Activated CD4-positive, alpha-beta T cell treated with anti-CD3 and anti-CD28 coated beads for 36 hours (primary cell): ENCODE measurements at regions not wholly inside any gene's neighbourhood (a gene's known extent, or its start where the extent isn't known, plus 50 kb on each side); places are given as distances from the start of the nearest gene placed in this dataset.

Experiments used
- ATAC-seq: fragments of 200-7000 bp; cut with Tn5 transposase; one replicate; pipeline ENCODE4 v1.10.0; 2021; ENCODE audit warnings: mild to moderate bottlenecking, moderate library complexity
- CTCF ChIA-PET: fragments of 350-600 bp; sonication (Branson Sonifier 250); formaldehyde crosslinking; loops from one replicate; lab custom pipeline; 2021; ENCODE audit warnings: antibody characterized with exemption; lab: Charles Lee
- POLR2A ChIA-PET: fragments of 350-600 bp; sonication (Branson Sonifier 250); formaldehyde crosslinking; loops from one replicate; lab custom pipeline; 2021; ENCODE audit warnings: antibody characterized with exemption, inconsistent platforms; lab: Charles Lee
- DNase-seq: peaks from one replicate; pipeline ENCODE4 v3.0.0-alpha.2; 2020
- H3K27ac Mint-ChIP-seq: one replicate; pipeline ENCODE4 v1.8.0; 2021; ENCODE audit warnings: mixed read lengths
- H3K27me3 Mint-ChIP-seq: one replicate; pipeline ENCODE4 v1.8.0; 2021; ENCODE audit warnings: mixed read lengths
- H3K36me3 Mint-ChIP-seq: one replicate; pipeline ENCODE4 v1.8.0; 2021; ENCODE audit warnings: low read depth, mixed read lengths
- H3K4me1 Mint-ChIP-seq: one replicate; pipeline ENCODE4 v1.8.0; 2021; ENCODE audit warnings: mixed read lengths
- H3K4me3 Mint-ChIP-seq: one replicate; pipeline ENCODE4 v1.8.0; 2021; ENCODE audit warnings: mild to moderate bottlenecking, moderate library complexity, mixed read lengths
- H3K9me3 Mint-ChIP-seq: one replicate; pipeline ENCODE4 v1.8.0; 2021; ENCODE audit warnings: low read depth, mixed read lengths
- intact Hi-C, 2 experiments: fragments of 100-400 bp; cut with DNase I in 1 of 2; cut with micrococcal nuclease in 1 of 2; formaldehyde crosslinking; loops; one replicate each; pipeline versions ENCODE4 v1.14.2 to v1.15.1; 2022 to 2024; cut with DNase I, micrococcal nuclease

DNA sequence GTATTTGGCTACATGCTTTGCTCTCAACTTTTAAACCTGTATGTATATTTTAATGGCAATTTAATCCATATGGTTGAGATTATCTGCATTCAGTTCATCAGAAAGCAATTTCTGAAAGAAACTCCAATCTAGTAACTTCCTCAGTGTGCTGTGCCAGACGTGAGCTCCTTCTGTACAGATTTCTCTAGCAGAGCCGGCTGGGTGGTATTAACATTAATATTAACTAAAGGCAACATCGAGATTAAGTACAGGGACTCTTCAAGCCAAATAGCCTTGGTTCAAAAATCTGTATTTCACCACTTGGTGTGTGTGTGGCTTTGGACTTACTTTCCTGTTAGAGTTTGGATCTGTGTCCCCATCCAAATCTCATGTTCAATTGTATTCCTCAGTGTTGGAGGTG lies 55.5 kb upstream of the NUDT7 start:
- peaks cover 3% of the 10 kb centered on the region for H3K9me3 Mint-ChIP-seq
- no peaks in the 10 kb centered on the region for H3K36me3 Mint-ChIP-seq
- ChIA-PET POLR2A (no interaction called here), CTCF (interaction anchor here (0.5 to 0.8 kb wide), 3 partner anchors 8 to 371 kb away, joined by 3 read pairs; no protein-coding TSS in a partner anchor)
- no peak for ATAC-seq
- H3K4me1 Mint-ChIP-seq: no peaks in the 10 kb centered on the region
- no peak overlapping the region for H3K27ac Mint-ChIP-seq
- no peak overlapping the region for H3K4me3 Mint-ChIP-seq
- intact Hi-C loops: no loop called here
- peaks cover 19% of the 10 kb centered on the region for H3K27me3 Mint-ChIP-seq
- no peak for DNase-seq

DNA sequence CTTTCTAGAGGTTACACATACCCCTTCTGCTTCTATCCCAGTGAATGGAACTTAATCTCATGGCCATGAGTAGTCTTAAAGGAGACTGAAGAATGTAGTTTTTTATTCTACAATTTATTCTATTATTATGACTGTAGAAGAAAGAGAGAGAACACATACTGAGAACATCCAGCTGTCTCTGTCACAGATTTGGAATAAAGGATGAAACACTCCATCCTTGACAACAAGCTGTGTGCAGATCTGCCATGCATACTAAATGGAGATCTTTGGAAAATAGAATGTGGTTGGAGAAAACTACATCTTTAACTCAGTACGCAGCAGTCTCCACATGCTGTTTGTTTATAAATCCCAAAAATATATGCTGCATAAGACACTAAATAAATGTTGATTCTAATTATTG lies 54.1 kb upstream of the NUDT7 start:
- DNase-seq: no peak
- Mint-ChIP-seq H3K9me3 (no peaks in the 10 kb centered on the region), H3K27ac (no peak overlapping the region), H3K4me3 (no peak overlapping the region), H3K27me3 (peaks cover 18% of the 10 kb centered on the region), H3K36me3 (no peaks in the 10 kb centered on the region), H3K4me1 (no peaks in the 10 kb centered on the region)
- CTCF ChIA-PET: interaction anchor here (0.7 kb wide), 1 partner anchor 131 kb away, joined by 3 read pairs; no protein-coding TSS in a partner anchor
- no peak for ATAC-seq
- intact Hi-C loops: no loop called here
- POLR2A ChIA-PET: no interaction called here

DNA sequence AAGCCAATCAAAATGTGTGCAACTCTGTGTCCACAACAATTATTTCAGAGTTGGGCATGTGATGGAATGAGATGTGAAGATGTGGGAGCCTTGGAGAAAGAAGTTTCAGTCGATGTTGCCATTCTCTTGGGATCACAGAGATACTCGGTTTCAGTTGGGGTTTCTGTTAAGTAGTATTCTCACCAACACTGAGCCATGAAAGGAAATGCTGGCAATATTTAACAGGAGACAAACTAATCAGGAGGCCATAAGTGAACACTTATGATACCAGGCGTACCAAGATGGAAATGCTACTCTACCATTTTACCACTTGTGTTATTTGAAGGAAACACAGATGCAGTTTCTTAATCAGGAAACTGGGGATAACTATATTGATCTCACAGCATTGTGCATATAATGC lies 53.3 kb upstream of the NUDT7 start:
- Mint-ChIP-seq H3K4me1 (no peaks in the 10 kb centered on the region), H3K4me3 (no peak overlapping the region), H3K27ac (no peak overlapping the region), H3K36me3 (no peaks in the 10 kb centered on the region), H3K27me3 (peaks cover 18% of the 10 kb centered on the region), H3K9me3 (no peaks in the 10 kb centered on the region)
- DNase-seq (no peak), ATAC-seq (no peak)
- POLR2A ChIA-PET: no interaction called here
- CTCF ChIA-PET: no interaction called here
- intact Hi-C loops: no loop called here
